Liver (tissue), 8 donors: ENCODE measurements at regions not wholly inside any gene's neighbourhood (a gene's known extent, or its start where the extent isn't known, plus 50 kb on each side); places are given as distances from the start of the nearest gene placed in this dataset.

Experiments used
- DNase-seq: peaks from one replicate; pipeline ENCODE4 v3.0.0-alpha.2; 2017; ENCODE audit warnings: low spot score
- H3K27ac ChIP-seq, 2 donors: one replicate each; pipeline ENCODE4 v1.7.0; 2013; ENCODE audit warnings: inconsistent platforms in 2 of 2, low read length in 2 of 2, control low read depth in 1 of 2, low read depth in 1 of 2, mild to moderate bottlenecking in 1 of 2
- H3K27me3 ChIP-seq, 4 donors: one replicate each; pipeline versions ENCODE4 v1.6.1 to v1.7.0; 2013; ENCODE audit warnings: low read length in 3 of 4, inconsistent platforms in 1 of 4, mild to moderate bottlenecking in 1 of 4, moderate library complexity in 1 of 4; ENCODE audit not compliant: control insufficient read depth in 4 of 4, insufficient read depth in 4 of 4
- H3K36me3 ChIP-seq, 4 donors: one replicate each; pipeline versions ENCODE4 v1.6.1 to v1.7.0; 2013; ENCODE audit warnings: low read length in 3 of 4, mild to moderate bottlenecking in 3 of 4, low read depth in 1 of 4, moderate library complexity in 1 of 4; ENCODE audit not compliant: control insufficient read depth in 4 of 4, insufficient read depth in 3 of 4
- H3K4me1 ChIP-seq, 4 donors: one replicate each; pipeline versions ENCODE4 v1.6.1 to v1.7.0; 2013; ENCODE audit warnings: low read length in 3 of 4, mild to moderate bottlenecking in 3 of 4, moderate library complexity in 1 of 4; ENCODE audit not compliant: control insufficient read depth in 4 of 4, insufficient read depth in 4 of 4
- H3K4me3 ChIP-seq, 3 donors: one replicate each; pipeline versions ENCODE4 v1.6.1 to v1.7.0; 2013; ENCODE audit warnings: low read length in 3 of 3, control low read depth in 1 of 3, low read depth in 1 of 3, mild to moderate bottlenecking in 1 of 3
- H3K9ac ChIP-seq, 2 donors: one replicate each; pipeline ENCODE4 v1.7.0; 2013; ENCODE audit warnings: low read length in 2 of 2, mild to moderate bottlenecking in 2 of 2, moderate library complexity in 2 of 2, control low read depth in 1 of 2, low read depth in 1 of 2
- H3K9me3 ChIP-seq, 4 donors: one replicate each; pipeline versions ENCODE4 v1.6.1 to v1.7.0; 2013; ENCODE audit warnings: low read length in 3 of 4; ENCODE audit not compliant: control insufficient read depth in 4 of 4
- ATF3 ChIP-seq: IDR thresholded peaks from 2 replicates; pipeline ENCODE4 v1.6.1; 2016; ENCODE audit warnings: antibody characterized with exemption
- CTCF ChIP-seq: fragments of 150-350 bp; IDR thresholded peaks from 2 replicates; pipeline ENCODE4 v1.5.1; 2017; ENCODE audit warnings: improper control_type of control experiment, low read depth, low read length; ENCODE audit not compliant: missing input control
- FOXA1 ChIP-seq: IDR thresholded peaks from 2 replicates; pipeline ENCODE4 v1.6.1; 2016; ENCODE audit warnings: antibody characterized with exemption
- FOXA2 ChIP-seq: IDR thresholded peaks from 2 replicates; pipeline ENCODE4 v1.6.1; 2016; ENCODE audit warnings: antibody characterized with exemption
- GABPA ChIP-seq, 2 donors: IDR thresholded peaks in 1 of 2; conservative IDR thresholded peaks in 1 of 2; 2 replicates each; pipeline ENCODE4 v1.6.1; 2016; ENCODE audit warnings: antibody characterized with exemption in 2 of 2, mild to moderate bottlenecking in 1 of 2, moderate library complexity in 1 of 2
- HNF4A ChIP-seq, 2 donors: conservative IDR thresholded peaks; 2 replicates each; pipeline ENCODE4 v1.6.1; 2016; ENCODE audit warnings: antibody characterized with exemption in 2 of 2, mild to moderate bottlenecking in 2 of 2
- JUND ChIP-seq, 2 donors: IDR thresholded peaks; 2 replicates each; pipeline ENCODE4 v1.6.1; 2016; ENCODE audit warnings: antibody characterized with exemption in 2 of 2
- NR2F2 ChIP-seq: IDR thresholded peaks from 2 replicates; pipeline ENCODE4 v1.6.1; 2016; ENCODE audit warnings: antibody characterized with exemption
- REST ChIP-seq: IDR thresholded peaks from 2 replicates; pipeline ENCODE4 v1.6.1; 2016; ENCODE audit warnings: antibody characterized with exemption, mild to moderate bottlenecking
- RXRA ChIP-seq, 2 donors: IDR thresholded peaks; 2 replicates each; pipeline ENCODE4 v1.6.1; 2017 to 2018; ENCODE audit warnings: antibody characterized with exemption in 2 of 2, mild to moderate bottlenecking in 1 of 2
- SP1 ChIP-seq: IDR thresholded peaks from 2 replicates; pipeline ENCODE4 v1.6.1; 2018; ENCODE audit warnings: antibody characterized with exemption, mild to moderate bottlenecking
- TAF1 ChIP-seq: conservative IDR thresholded peaks from 2 replicates; pipeline ENCODE4 v1.6.1; 2016; ENCODE audit warnings: antibody characterized with exemption, mild to moderate bottlenecking
- YY1 ChIP-seq: IDR thresholded peaks from 2 replicates; pipeline ENCODE4 v1.6.1; 2016; ENCODE audit warnings: antibody characterized with exemption, mild to moderate bottlenecking
- WGBS: extraction: QIAGEN DNeasy Blood & Tissue Kit; methylation state at CpG from one replicate; pipeline ENCODE4 v1.1.7; 2013; 5-methylcytosine and 5-hydroxymethylcytosine counted together
- TF ChIP-seq, protein P1 (sequence below): IDR thresholded peaks from 2 replicates; pipeline ENCODE4 v1.6.1; 2016; ENCODE audit warnings: antibody characterized with exemption
- TF ChIP-seq, protein P2 (sequence below): IDR thresholded peaks from 2 replicates; pipeline ENCODE4 v1.6.1; 2016; ENCODE audit warnings: antibody characterized with exemption
- donor health status: healthy.
- donor health status: healthy.
- donor health status: healthy.
- donor health status: healthy.
- donor health status: healthy.

DNA sequence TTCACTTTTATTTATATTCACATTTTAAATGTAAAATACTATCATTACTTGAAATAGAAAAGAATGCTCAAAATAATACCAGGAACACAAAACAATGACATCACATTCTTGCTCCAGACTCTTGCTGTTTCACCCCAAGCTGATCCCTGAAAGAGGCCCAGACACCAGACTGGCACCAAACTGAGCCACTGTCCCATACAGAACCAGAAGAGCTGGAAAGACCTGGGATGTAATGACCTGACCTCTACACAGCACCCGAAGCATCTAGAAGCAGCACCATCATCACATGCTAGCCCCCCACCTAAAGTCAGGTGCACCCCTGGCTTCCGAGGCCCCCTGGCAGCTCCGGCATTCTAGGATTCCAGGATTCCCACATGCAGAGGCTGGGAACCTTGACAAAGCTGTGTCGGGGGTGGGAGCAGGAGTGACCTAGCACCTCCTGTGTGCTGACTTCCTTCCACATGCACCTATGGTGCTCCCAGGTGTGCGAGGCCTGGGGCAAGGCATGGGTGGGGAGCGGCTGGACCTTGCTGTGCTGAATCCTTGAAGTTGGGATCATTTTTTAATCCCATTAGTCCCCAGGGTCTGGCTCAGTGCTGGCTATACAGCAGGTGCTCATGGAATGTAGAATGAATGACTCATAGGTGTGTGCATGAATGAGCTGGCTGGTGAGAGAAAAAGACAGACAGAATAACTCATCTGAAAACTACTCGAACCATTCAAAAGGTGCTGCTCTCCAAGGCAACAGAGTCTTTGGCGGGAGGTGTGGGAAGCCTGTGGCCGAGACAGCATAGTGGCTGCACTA is 144.7 kb upstream of the IQSEC1 start:
- H3K4me1 ChIP-seq = peaks cover 0 to 13% (median 10%) of the 10 kb centered on the region in 4 donors
- no peak overlapping the region for H3K4me3 ChIP-seq
- H3K27me3 ChIP-seq = no peaks in the 10 kb centered on the region
- TF ChIP-seq, protein P1, sequence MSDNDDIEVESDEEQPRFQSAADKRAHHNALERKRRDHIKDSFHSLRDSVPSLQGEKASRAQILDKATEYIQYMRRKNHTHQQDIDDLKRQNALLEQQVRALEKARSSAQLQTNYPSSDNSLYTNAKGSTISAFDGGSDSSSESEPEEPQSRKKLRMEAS = no peak
- no peak for TF ChIP-seq HNF4A (conservative IDR thresholded peaks at IDR 0.05)
- no peak for TF ChIP-seq NR2F2
- no peak for TF ChIP-seq JUND (IDR thresholded peaks at IDR 0.05)
- TF ChIP-seq FOXA2 = no peak
- TF ChIP-seq, protein P2, sequence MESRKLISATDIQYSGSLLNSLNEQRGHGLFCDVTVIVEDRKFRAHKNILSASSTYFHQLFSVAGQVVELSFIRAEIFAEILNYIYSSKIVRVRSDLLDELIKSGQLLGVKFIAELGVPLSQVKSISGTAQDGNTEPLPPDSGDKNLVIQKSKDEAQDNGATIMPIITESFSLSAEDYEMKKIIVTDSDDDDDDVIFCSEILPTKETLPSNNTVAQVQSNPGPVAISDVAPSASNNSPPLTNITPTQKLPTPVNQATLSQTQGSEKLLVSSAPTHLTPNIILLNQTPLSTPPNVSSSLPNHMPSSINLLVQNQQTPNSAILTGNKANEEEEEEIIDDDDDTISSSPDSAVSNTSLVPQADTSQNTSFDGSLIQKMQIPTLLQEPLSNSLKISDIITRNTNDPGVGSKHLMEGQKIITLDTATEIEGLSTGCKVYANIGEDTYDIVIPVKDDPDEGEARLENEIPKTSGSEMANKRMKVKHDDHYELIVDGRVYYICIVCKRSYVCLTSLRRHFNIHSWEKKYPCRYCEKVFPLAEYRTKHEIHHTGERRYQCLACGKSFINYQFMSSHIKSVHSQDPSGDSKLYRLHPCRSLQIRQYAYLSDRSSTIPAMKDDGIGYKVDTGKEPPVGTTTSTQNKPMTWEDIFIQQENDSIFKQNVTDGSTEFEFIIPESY = no peak
- no peak for TF ChIP-seq ATF3
- no peak for TF ChIP-seq FOXA1
- TF ChIP-seq TAF1 = no peak
- no peak overlapping the region for H3K27ac ChIP-seq
- no peak overlapping the region for H3K9ac ChIP-seq
- no peaks in the 10 kb centered on the region for H3K9me3 ChIP-seq
- DNase-seq = no peak
- H3K36me3 ChIP-seq = no peaks in the 10 kb centered on the region
- WGBS = 92% methylated on average over 9 of the region's 9 CpGs

- no peak overlapping the region for H3K27ac ChIP-seq
- peaks cover 0 to 13% (median 10%) of the 10 kb centered on the region in 4 donors for H3K4me1 ChIP-seq
- no peak overlapping the region for H3K9ac ChIP-seq
- TF ChIP-seq GABPA (IDR thresholded peaks at IDR 0.05 in 1 of 2, conservative IDR thresholded peaks at IDR 0.05 in 1 of 2) (no peak), RXRA (IDR thresholded peaks at IDR 0.05) (no peak), SP1 (no peak), FOXA1 (no peak), ATF3 (no peak), JUND (IDR thresholded peaks at IDR 0.05) (no peak), REST (no peak), CTCF (no peak), YY1 (no peak)
- TF ChIP-seq, protein P1 = no peak
- TF ChIP-seq, protein P2 = no peak
- no peak for DNase-seq
- H3K4me3 ChIP-seq = no peak overlapping the region
- 97% methylated on average over 2 of the region's 2 CpGs for WGBS
- H3K9me3 ChIP-seq = no peaks in the 10 kb centered on the region
- no peaks in the 10 kb centered on the region for H3K36me3 ChIP-seq
- H3K27me3 ChIP-seq = no peaks in the 10 kb centered on the region
Observed at GRCh38 chr3:13217253-13217652, 144.0 kb upstream of the IQSEC1 start.
